K562 (cell line): ENCODE measurements at regions not wholly inside any gene's neighbourhood (a gene's known extent, or its start where the extent isn't known, plus 50 kb on each side); places are given as distances from the start of the nearest gene placed in this dataset.

Source experiments
- ATAC-seq: fragments of 200-7000 bp; cut with Tn5 transposase; 3 replicates; pipeline ENCODE4 v1.9.1; 2020; ENCODE audit warnings: moderate library complexity
- BruUV-seq: library from RNA; stranded (reverse); fragments of 400-500 nt; replicated peaks from 2 replicates; lab custom pipeline; 2021; lab: Mats Ljungman, UMichigan
- CTCF ChIA-PET: fragments of 300-600 bp; formaldehyde crosslinking; extraction: SDS; loops from one replicate; lab custom pipeline; 2021; ENCODE audit warnings: low intra/inter-chr PET ratio; lab: Yijun Ruan, JAX
- POLR2A ChIA-PET: fragments of 300-600, 350-650 bp; sonication (Branson Sonifier 250); formaldehyde crosslinking; extraction: SDS; loops from one replicate; lab custom pipeline; 2021; ENCODE audit warnings: antibody characterized with exemption, inconsistent platforms; lab: Yijun Ruan, JAX
- DNase-seq, 4 experiments: peaks; one replicate each; pipeline versions ENCODE4 v3.0.0 to v3.0.0-alpha.2; 2011 to 2018; ENCODE audit warnings: low spot score in 3 of 4, mixed read lengths in 3 of 4; ENCODE audit errors: extremely low read depth in 1 of 4
- FAIRE-seq: peaks from 2 replicates; lab custom pipeline; 2011; peaks lifted over from hg19 to GRCh38; lab: Jason Lieb, UNC
- H2AFZ ChIP-seq: 2 replicates; pipeline ENCODE4 v1.6.0; 2011; ENCODE audit warnings: low read depth, low read length, control low read depth, inconsistent platforms
- H3K27ac ChIP-seq: fragments of 200-600 bp; 3 replicates; pipeline ENCODE4 v1.8.0; 2011; ENCODE audit warnings: low read depth, mild to moderate bottlenecking, control low read depth, inconsistent platforms, low read length, moderate library complexity, mixed read lengths; ENCODE audit errors: extremely low read depth
- H3K27me3 ChIP-seq, 2 experiments: fragments of 300-600 bp in 1 of 2; 2 replicates in 1 of 2; 3 replicates in 1 of 2; pipeline versions ENCODE4 v1.6.0 to v1.8.0; 2011; ENCODE audit warnings: inconsistent platforms in 2 of 2, low read length in 2 of 2, mild to moderate bottlenecking in 1 of 2, mixed read lengths in 1 of 2, moderate library complexity in 1 of 2; ENCODE audit not compliant: control insufficient read depth in 2 of 2, insufficient read depth in 2 of 2
- H3K36me3 ChIP-seq: fragments of 300-600 bp; 3 replicates; pipeline ENCODE4 v1.8.0; 2011; ENCODE audit warnings: mild to moderate bottlenecking, low read length, inconsistent platforms; ENCODE audit not compliant: control insufficient read depth, insufficient read depth
- H3K4me1 ChIP-seq, 2 experiments: fragments of 200-600 bp in 1 of 2; replicated peaks in 1 of 2; 2 replicates in 1 of 2; 3 replicates in 1 of 2; pipeline versions ENCODE4 v1.5.1 to v1.8.0; 2011; ENCODE audit warnings: inconsistent platforms in 2 of 2, low read length in 2 of 2, mild to moderate bottlenecking in 1 of 2, mixed read lengths in 1 of 2, moderate library complexity in 1 of 2; ENCODE audit not compliant: control insufficient read depth in 2 of 2, insufficient read depth in 2 of 2
- H3K4me2 ChIP-seq: 2 replicates; pipeline ENCODE4 v1.6.1; 2011; ENCODE audit warnings: low read length, control low read depth, inconsistent platforms, mixed read lengths; ENCODE audit not compliant: insufficient read depth
- H3K4me3 ChIP-seq: fragments of 200-600 bp; sonication (generic), shearing (Covaris generic); 2 replicates; pipeline ENCODE4 v1.5.1; 2016; ENCODE audit warnings: control low read depth, inconsistent platforms
- H3K79me2 ChIP-seq: fragments of 200-600 bp; 3 replicates; pipeline ENCODE4 v1.8.0; 2011; ENCODE audit warnings: low read length, inconsistent platforms; ENCODE audit not compliant: control insufficient read depth, insufficient read depth
- H3K9ac ChIP-seq, 2 experiments: 2 replicates each; pipeline versions ENCODE4 v1.6.0 to v1.6.1; 2011; ENCODE audit warnings: low read depth in 2 of 2, low read length in 2 of 2, control low read depth in 1 of 2, inconsistent platforms in 1 of 2, mild to moderate bottlenecking in 1 of 2, mixed read lengths in 1 of 2; ENCODE audit not compliant: insufficient read depth in 1 of 2
- H3K9me1 ChIP-seq: one replicate; pipeline ENCODE4 v1.6.0; 2011; ENCODE audit warnings: inconsistent platforms, mild to moderate bottlenecking, low read length, moderate library complexity; ENCODE audit not compliant: control insufficient read depth, insufficient read depth
- H3K9me3 ChIP-seq: replicated peaks from 2 replicates; pipeline ENCODE4 v1.5.1; 2011; ENCODE audit warnings: low read depth, low read length, inconsistent platforms; ENCODE audit not compliant: control insufficient read depth, insufficient read depth
- H4K20me1 ChIP-seq: replicated peaks from 2 replicates; pipeline ENCODE4 v1.6.1; 2011; ENCODE audit warnings: low read length, inconsistent platforms, mixed read lengths; ENCODE audit not compliant: control insufficient read depth, insufficient read depth
- BCOR ChIP-seq: fragments of 450-650 bp; IDR thresholded peaks from 2 replicates; pipeline ENCODE4 v1.6.1; 2016
- CREB3 ChIP-seq: fragments of 450-650 bp; conservative IDR thresholded peaks from 2 replicates; pipeline ENCODE4 v1.6.1; 2016; ENCODE audit warnings: missing genetic modification characterization, low read depth, mild to moderate bottlenecking, missing compliant biosample characterization, moderate library complexity
- GTF2E2 ChIP-seq: fragments of 200-800 bp; sonication (Bioruptor generic); IDR thresholded peaks from 2 replicates; pipeline ENCODE4 v1.6.1; 2016; ENCODE audit warnings: missing genetic modification characterization, missing compliant biosample characterization
- JUND ChIP-seq, 2 experiments: IDR thresholded peaks; 2 replicates in 1 of 2; 3 replicates in 1 of 2; pipeline ENCODE4 v1.6.1; 2011; ENCODE audit warnings: borderline replicate concordance in 2 of 2, low read depth in 2 of 2, low read length in 2 of 2, improper control_type of control experiment in 1 of 2, missing biosample characterization in 1 of 2, missing genetic modification characterization in 1 of 2, missing genetic modification reagents in 1 of 2
- L3MBTL2 ChIP-seq: fragments of 450-650 bp; IDR thresholded peaks from 2 replicates; pipeline ENCODE4 v1.6.1; 2016; ENCODE audit warnings: mild to moderate bottlenecking, moderate library complexity
- NONO ChIP-seq, 2 experiments: fragments of 200-400 bp in 1 of 2; fragments of 450-650 bp in 1 of 2; formaldehyde crosslinking in 1 of 2; IDR thresholded peaks; 2 replicates each; pipeline ENCODE4 v1.6.1; 2017; ENCODE audit warnings: low read depth in 2 of 2, mild to moderate bottlenecking in 2 of 2, moderate library complexity in 2 of 2, low read length in 1 of 2
- SRF ChIP-seq, 2 experiments: fragments of 250-450, 450-650 bp in 1 of 2; sonication (Bioruptor Pico) in 1 of 2; sonication (generic) in 1 of 2; formaldehyde crosslinking; IDR thresholded peaks; 2 replicates each; pipeline versions ENCODE4 v1.5.0 to v1.5.1; 2020 to 2022; ENCODE audit warnings: mild to moderate bottlenecking in 1 of 2, missing genetic modification reagents in 1 of 2
- ZFP91 ChIP-seq: sonication (generic); formaldehyde crosslinking; IDR thresholded peaks from 2 replicates; pipeline ENCODE4 v1.8.0; 2022; ENCODE audit warnings: mild to moderate bottlenecking, missing genetic modification reagents
- ZNF592 ChIP-seq: fragments of 450-650 bp; IDR thresholded peaks from 2 replicates; pipeline ENCODE4 v1.6.1; 2017; ENCODE audit warnings: antibody characterized with exemption, mild to moderate bottlenecking
- WGBS: fragments of 100-300 bp; shearing (Covaris generic); methylation state at CpG from one replicate; pipeline ENCODE4 v1.1.6; 2016; ENCODE audit warnings: low coverage, mixed read lengths; ENCODE audit not compliant: insufficient coverage; ENCODE audit errors: missing lambda C conversion rate; 5-methylcytosine and 5-hydroxymethylcytosine counted together
- in situ Hi-C: fragments of 300-500 bp; cut with MboI; formaldehyde crosslinking; loops from 4 replicates; pipeline ENCODE4 v1.15.0; 2018; ENCODE audit warnings: inconsistent platforms, mixed read lengths
- intact Hi-C: fragments of 100-400 bp; cut with micrococcal nuclease; formaldehyde crosslinking; loops from 2 replicates; pipeline ENCODE4 v1.14.2; 2022

- no peak for ATAC-seq
- WGBS, result 0% methylated on average over 1 of the region's 1 CpG
- no peaks in the 10 kb centered on the region for H3K27me3 ChIP-seq
- no peaks in the 10 kb centered on the region; the same call in 2 of the 3 replicates for H3K36me3 ChIP-seq
- intact Hi-C loops, result loop anchor here (5.0 kb wide), 1 partner anchor 35 kb away; no protein-coding TSS in a partner anchor
- no peak for DNase-seq
- H3K9me1 ChIP-seq, result no peaks in the 10 kb centered on the region
- ChIA-PET CTCF (no interaction called here), POLR2A (interaction anchor here (0.6 to 0.9 kb wide), 3 partner anchors 13 to 1676 kb away, joined by 3 read pairs; no protein-coding TSS in a partner anchor)
- H2AFZ ChIP-seq, result no peak overlapping the region
- H3K79me2 ChIP-seq, result no peaks in the 10 kb centered on the region
- no peaks in the 10 kb centered on the region for H3K9me3 ChIP-seq
- H3K4me1 ChIP-seq, result peaks cover 4 to 36% of the 10 kb centered on the region in 2 experiments; a peak in 4 of 5 replicates
- in situ Hi-C loops, result no loop called here
- H4K20me1 ChIP-seq, result no peaks in the 10 kb centered on the region
- no peak overlapping the region for H3K27ac ChIP-seq
- no TSS peak for BruUV-seq
- no peak for FAIRE-seq
- H3K9ac ChIP-seq, result no peak overlapping the region
- no peak overlapping the region for H3K4me3 ChIP-seq
- no peak overlapping the region for H3K4me2 ChIP-seq
- TF ChIP-seq NONO (IDR thresholded peaks at IDR 0.05; ENCODE audit: low read depth in 2 of 2, low read length in 1 of 2), result no peak
- TF ChIP-seq L3MBTL2, result peak; percentile 64
- no peak for TF ChIP-seq BCOR
- TF ChIP-seq ZNF592, result 0 out of 2 replicates have a peak, but pooled peaks have one; percentile 18
- TF ChIP-seq SRF (CRISPR knock-in tag; IDR thresholded peaks at IDR 0.05), result peak in 1 of 2 experiments; percentile 42; a peak in 1 of 4 replicates
- no peak for TF ChIP-seq GTF2E2 (tag)
- no peak for TF ChIP-seq JUND (IDR thresholded peaks at IDR 0.05; ENCODE audit: borderline replicate concordance, low read depth, low read length)
- TF ChIP-seq JUND (tag; IDR thresholded peaks at IDR 0.05; ENCODE audit: borderline replicate concordance, low read depth, low read length), result 0 out of 3 replicates have a peak, but pooled peaks have one; percentile 10
- TF ChIP-seq ZFP91, result no peak
- TF ChIP-seq CREB3, result 0 out of 2 replicates have a peak, but pooled peaks have one; percentile 76
These were observed 120.5 kb upstream of the WDR1 start for GRCh38 chr4:10237131-10237530.
